ENCODE measurements at regions not wholly inside any gene's neighbourhood (a gene's known extent, or its start where the extent isn't known, plus 50 kb on each side); places are given as distances from the start of the nearest gene placed in this dataset.
A peak's percentile ranks its signal among the peaks of the same experiment; 100 is the strongest.

DNA sequence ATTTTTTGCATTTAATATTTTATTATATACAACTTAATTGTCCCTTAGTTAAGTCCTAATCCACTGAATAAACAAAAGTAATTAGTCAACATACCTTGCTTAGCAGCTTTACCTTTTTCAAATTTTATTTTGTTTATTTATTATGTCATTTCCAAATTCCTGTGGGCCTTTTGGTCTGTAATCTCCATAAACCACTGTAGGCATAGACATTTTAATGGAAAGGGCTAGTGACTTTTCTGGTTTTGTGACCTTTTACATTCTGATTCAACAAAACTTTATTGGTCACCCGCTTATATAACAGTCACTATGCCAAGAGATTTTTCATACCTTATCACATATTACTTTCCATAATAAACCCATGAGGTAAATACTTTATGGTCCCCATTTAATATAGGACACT is 181.3 kb upstream of the PRPS1L1 start:
- no peaks in the 10 kb centered on the region for H3K9me3 ChIP-seq (replicated peaks; ENCODE audit: control insufficient read depth, insufficient read depth, low read length)
- WGBS (ENCODE audit: insufficient coverage, insufficient replicate concordance, low lambda C conversion rate, missing lambda C conversion rate), result 89% methylated on average over 1 of the region's 1 CpG
- ChIA-PET SMC1A (ENCODE audit: uncharacterized antibody, unreplicated experiment) (interaction anchor here (0.6 to 1.1 kb wide), 2 partner anchors 11 to 415 kb away, joined by 3 read pairs; no protein-coding TSS in a partner anchor), RAD21 (ENCODE audit: unreplicated experiment) (interaction anchor here (0.8 kb wide), 1 partner anchor 439 kb away, joined by 3 read pairs; no protein-coding TSS in a partner anchor), POLR2A (no interaction called here), CTCF (no interaction called here)
- ATAC-seq (no peak), FAIRE-seq (no peak), DNase-seq (ENCODE audit: low read depth, low spot score) (no peak)
- no peak overlapping the region for H3K4me3 ChIP-seq
- H3K79me2 ChIP-seq (ENCODE audit: control insufficient read depth, insufficient read depth, low read length), result no peaks in the 10 kb centered on the region
- no peak overlapping the region for H3K9ac ChIP-seq (ENCODE audit: control insufficient read depth, insufficient read depth, low read length)
- no peaks in the 10 kb centered on the region; a peak in 1 of 4 replicates for H3K27me3 ChIP-seq (replicated peaks in 1 of 2; ENCODE audit: control insufficient read depth in 2 of 2, insufficient read depth in 2 of 2, low read length in 1 of 2)
- TF ChIP-seq HDAC2 (IDR thresholded peaks at IDR 0.05) (no peak), PML (IDR thresholded peaks at IDR 0.05; ENCODE audit: low read length) (no peak), ZBTB40 (IDR thresholded peaks at IDR 0.05; ENCODE audit: borderline replicate concordance) (peak; percentile 73), REST (IDR thresholded peaks at IDR 0.05; ENCODE audit: low read depth, low read length) (no peak), ZNF24 (IDR thresholded peaks at IDR 0.05) (no peak)
- TF ChIP-seq, protein P1, sequence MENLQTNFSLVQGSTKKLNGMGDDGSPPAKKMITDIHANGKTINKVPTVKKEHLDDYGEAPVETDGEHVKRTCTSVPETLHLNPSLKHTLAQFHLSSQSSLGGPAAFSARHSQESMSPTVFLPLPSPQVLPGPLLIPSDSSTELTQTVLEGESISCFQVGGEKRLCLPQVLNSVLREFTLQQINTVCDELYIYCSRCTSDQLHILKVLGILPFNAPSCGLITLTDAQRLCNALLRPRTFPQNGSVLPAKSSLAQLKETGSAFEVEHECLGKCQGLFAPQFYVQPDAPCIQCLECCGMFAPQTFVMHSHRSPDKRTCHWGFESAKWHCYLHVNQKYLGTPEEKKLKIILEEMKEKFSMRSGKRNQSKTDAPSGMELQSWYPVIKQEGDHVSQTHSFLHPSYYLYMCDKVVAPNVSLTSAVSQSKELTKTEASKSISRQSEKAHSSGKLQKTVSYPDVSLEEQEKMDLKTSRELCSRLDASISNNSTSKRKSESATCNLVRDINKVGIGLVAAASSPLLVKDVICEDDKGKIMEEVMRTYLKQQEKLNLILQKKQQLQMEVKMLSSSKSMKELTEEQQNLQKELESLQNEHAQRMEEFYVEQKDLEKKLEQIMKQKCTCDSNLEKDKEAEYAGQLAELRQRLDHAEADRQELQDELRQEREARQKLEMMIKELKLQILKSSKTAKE (IDR thresholded peaks at IDR 0.05; ENCODE audit: low read depth, poor library complexity, severe bottlenecking), result no peak
- H4K20me1 ChIP-seq (ENCODE audit: control insufficient read depth, insufficient read depth), result no peaks in the 10 kb centered on the region
- H3K4me1 ChIP-seq (ENCODE audit: control insufficient read depth, insufficient read depth, low read length), result no peaks in the 10 kb centered on the region
- no peak overlapping the region for H2AFZ ChIP-seq (ENCODE audit: control insufficient read depth, low read depth, low read length)
- no peak overlapping the region for H3K4me2 ChIP-seq (ENCODE audit: control insufficient read depth, insufficient read depth)
- intact Hi-C loops (cut with micrococcal nuclease; ENCODE audit: unreplicated experiment) (no loop called here), in situ Hi-C loops (cut with MboI) (no loop called here)
- H3K27ac ChIP-seq (ENCODE audit: control insufficient read depth, insufficient read depth), result no peak overlapping the region
- no peaks in the 10 kb centered on the region for H3K36me3 ChIP-seq (ENCODE audit: control insufficient read depth in 2 of 2, insufficient read depth in 2 of 2, low read length in 1 of 2)
- no TSS peak for BruUV-seq (replicated peaks)
